Lower leg skin (tissue), 4 donors: ENCODE measurements at regions not wholly inside any gene's neighbourhood (a gene's known extent, or its start where the extent isn't known, plus 50 kb on each side); places are given as distances from the start of the nearest gene placed in this dataset.
"Not testable (repeated sequence)": the region's sequence is repeated elsewhere in the genome, so short reads cannot be mapped to it uniquely, and the experiment has no call there.

Experiments
- DNase-seq, 2 donors: peaks; one replicate each; pipeline ENCODE4 v3.0.0-alpha.2; 2019; ENCODE audit warnings: low spot score in 2 of 2
- H3K4me3 ChIP-seq: fragments of 200-600 bp; sonication (generic); 2 replicates; pipeline ENCODE4 v1.5.1; 2017; ENCODE audit warnings: mild to moderate bottlenecking, low read depth; ENCODE audit not compliant: poor library complexity, severe bottlenecking
- POLR2A ChIP-seq, 2 donors: fragments of 450-650 bp; IDR thresholded peaks; one replicate each; pipeline ENCODE4 v1.6.1; 2016 to 2017; ENCODE audit warnings: antibody characterized with exemption in 2 of 2, mild to moderate bottlenecking in 1 of 2, moderate library complexity in 1 of 2
- WGBS, 2 donors: methylation state at CpG; one replicate each; pipeline ENCODE4 v1.1.5; 2018; 5-methylcytosine and 5-hydroxymethylcytosine counted together
- intact Hi-C: fragments of 100-400 bp; cut with DNase I; formaldehyde crosslinking; loops from one replicate; pipeline ENCODE4 v1.15.0; 2023; ENCODE audit warnings: low total_unique reads
- TF ChIP-seq, protein P1 (sequence below), 3 donors: fragments of 450-650 bp; IDR thresholded peaks; one replicate each; pipeline ENCODE4 v1.5.1; 2016; ENCODE audit warnings: antibody characterized with exemption in 3 of 3, mild to moderate bottlenecking in 3 of 3, moderate library complexity in 2 of 3

DNA sequence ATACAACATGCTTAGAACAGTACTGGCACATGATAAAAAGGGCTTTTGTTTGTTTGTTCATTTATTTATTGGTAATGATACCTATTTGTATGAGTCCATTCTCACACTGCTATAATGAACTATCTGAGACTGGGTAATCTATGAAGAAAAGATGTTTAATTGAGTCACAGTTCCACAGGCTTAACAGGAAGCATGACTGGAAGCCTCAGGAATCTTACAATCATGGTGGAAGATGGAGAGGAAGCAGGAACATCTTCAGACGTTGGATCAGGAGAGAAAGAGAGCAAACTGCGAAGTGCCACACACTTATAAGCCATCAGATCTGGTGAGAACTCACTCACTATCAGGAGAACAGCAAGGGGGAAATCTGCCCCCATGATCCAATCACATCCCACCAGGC, 847.7 kb downstream of the CDH18 start:
- no peak for DNase-seq
- TF ChIP-seq POLR2A (IDR thresholded peaks at IDR 0.05): no peak
- TF ChIP-seq, protein P1, sequence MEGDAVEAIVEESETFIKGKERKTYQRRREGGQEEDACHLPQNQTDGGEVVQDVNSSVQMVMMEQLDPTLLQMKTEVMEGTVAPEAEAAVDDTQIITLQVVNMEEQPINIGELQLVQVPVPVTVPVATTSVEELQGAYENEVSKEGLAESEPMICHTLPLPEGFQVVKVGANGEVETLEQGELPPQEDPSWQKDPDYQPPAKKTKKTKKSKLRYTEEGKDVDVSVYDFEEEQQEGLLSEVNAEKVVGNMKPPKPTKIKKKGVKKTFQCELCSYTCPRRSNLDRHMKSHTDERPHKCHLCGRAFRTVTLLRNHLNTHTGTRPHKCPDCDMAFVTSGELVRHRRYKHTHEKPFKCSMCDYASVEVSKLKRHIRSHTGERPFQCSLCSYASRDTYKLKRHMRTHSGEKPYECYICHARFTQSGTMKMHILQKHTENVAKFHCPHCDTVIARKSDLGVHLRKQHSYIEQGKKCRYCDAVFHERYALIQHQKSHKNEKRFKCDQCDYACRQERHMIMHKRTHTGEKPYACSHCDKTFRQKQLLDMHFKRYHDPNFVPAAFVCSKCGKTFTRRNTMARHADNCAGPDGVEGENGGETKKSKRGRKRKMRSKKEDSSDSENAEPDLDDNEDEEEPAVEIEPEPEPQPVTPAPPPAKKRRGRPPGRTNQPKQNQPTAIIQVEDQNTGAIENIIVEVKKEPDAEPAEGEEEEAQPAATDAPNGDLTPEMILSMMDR (IDR thresholded peaks at IDR 0.05): no peak
- H3K4me3 ChIP-seq: no peak overlapping the region
- intact Hi-C loops: no loop called here
- 61 to 69% methylated on average over 2 of the region's 2 CpGs for WGBS, 2 donors

- intact Hi-C loops, H3K4me3 ChIP-seq: not testable (repeated sequence)
- peak in 1 of 2 donors; percentile 65 for DNase-seq
- 94 to 95% methylated on average over 20 of the region's 20 CpGs for WGBS, 2 donors
Measured at GRCh38 chr5:19141937-19142524, 846.0 kb downstream of the CDH18 start.

GRCh38 chr5:19142713-19143414, 845.1 kb downstream of the CDH18 start:
- WGBS, 2 donors: 72 to 91% methylated on average over 13 to 23 of the region's 38 CpGs
- peak in 1 of 2 donors; percentile 54 for DNase-seq
- intact Hi-C loops, H3K4me3 ChIP-seq: not testable (repeated sequence)

DNA sequence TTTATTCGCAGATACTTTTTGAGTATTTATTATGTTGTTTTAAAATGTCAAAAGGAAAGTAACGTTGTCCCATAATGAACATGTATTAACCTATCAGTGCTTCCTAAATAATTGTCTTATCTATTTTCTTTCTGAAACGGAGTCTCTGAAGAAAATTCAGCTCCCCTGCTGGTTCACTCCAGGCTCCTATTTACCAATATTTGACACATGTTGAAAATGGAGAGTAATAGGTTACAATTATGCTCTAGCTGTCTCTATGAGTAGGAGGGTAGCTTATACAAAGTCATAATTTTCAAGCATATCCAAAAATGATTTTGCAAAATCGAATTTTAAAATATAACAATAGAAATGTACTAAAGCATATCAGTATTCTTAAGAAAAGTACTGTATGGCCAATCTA, 844.1 kb downstream of the CDH18 start:
- no peak overlapping the region for H3K4me3 ChIP-seq
- 54 to 63% methylated on average over 4 of the region's 4 CpGs for WGBS, 2 donors
- TF ChIP-seq, protein P1 (IDR thresholded peaks at IDR 0.05): no peak
- no peak for TF ChIP-seq POLR2A (IDR thresholded peaks at IDR 0.05)
- intact Hi-C loops: no loop called here
- DNase-seq: no peak

DNA sequence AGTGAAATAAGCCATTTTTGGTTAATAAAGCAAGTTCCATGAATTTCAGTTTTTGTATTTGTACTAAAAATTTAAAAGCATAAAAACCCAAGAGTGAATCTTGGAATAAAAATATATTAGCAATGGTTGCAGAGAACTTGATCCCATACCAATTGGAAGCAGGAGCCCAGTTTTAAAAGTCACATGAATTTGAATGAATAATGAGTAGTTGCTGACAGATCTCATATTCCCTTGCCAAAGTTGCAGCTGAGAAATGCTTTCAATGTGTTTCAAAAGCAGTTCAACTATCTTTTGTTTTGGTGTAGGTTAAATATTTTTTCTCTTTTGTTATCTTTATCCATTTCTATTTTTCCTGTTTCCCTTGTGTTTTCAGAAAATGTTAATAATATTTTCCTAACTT, 818.6 kb downstream of the CDH18 start:
- intact Hi-C loops: no loop called here
- H3K4me3 ChIP-seq: no peak overlapping the region
- TF ChIP-seq POLR2A (IDR thresholded peaks at IDR 0.05): no peak
- TF ChIP-seq, protein P1 (IDR thresholded peaks at IDR 0.05): no peak
- DNase-seq: no peak

GRCh38 chr5:19172926-19173470, 815.0 kb downstream of the CDH18 start:
- DNase-seq: no peak

More at GRCh38 chr5:19172926-19173470, 815.0 kb downstream of the CDH18 start:
- 80 to 91% methylated on average over 6 of the region's 6 CpGs for WGBS, 2 donors
- H3K4me3 ChIP-seq: no peak overlapping the region
- TF ChIP-seq POLR2A (IDR thresholded peaks at IDR 0.05): no peak
- TF ChIP-seq, protein P1 (IDR thresholded peaks at IDR 0.05): no peak
- intact Hi-C loops: no loop called here
